GM21717 (cell line): ENCODE measurements at regions not wholly inside any gene's neighbourhood (a gene's known extent, or its start where the extent isn't known, plus 50 kb on each side); places are given as distances from the start of the nearest gene placed in this dataset.
A peak's percentile ranks its signal among the peaks of the same experiment; 100 is the strongest.

Experiments used
- ATAC-seq: cut with Tn5 transposase; IDR thresholded peaks from one replicate; pipeline ENCODE4 v1.9.1; 2021; ENCODE audit warnings: mild to moderate bottlenecking, moderate library complexity; ENCODE audit not compliant: unreplicated experiment

DNA sequence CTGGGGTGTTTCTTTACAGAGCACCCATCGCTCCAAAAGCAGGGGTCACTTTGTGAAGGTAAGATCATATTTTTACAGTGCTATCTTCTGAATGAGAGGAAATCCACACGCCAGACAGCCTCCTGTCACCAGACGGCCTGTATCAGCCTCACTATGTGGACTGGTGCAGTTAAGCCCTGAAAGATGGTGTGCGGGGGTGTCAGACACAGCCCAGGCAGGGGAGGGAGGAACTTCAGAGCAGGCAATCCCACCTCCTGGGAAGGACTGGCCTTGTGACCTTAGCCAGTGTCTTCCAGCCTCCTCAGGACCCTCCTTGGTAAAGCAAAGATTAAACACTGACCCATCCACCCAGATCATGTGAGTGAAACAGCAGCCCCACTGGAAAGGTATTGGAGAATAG lies 249.4 kb upstream of the CTAGE1 start:
- ATAC-seq = no peak

- ATAC-seq = no peak
Measured at GRCh38 chr18:22667616-22668422, 250.1 kb upstream of the CTAGE1 start.

GRCh38 chr18:22668496-22668895 lies 250.8 kb upstream of the CTAGE1 start:
- ATAC-seq = no peak

GRCh38 chr18:22670914-22671313 lies 253.2 kb upstream of the CTAGE1 start:
- peak; percentile 54 for ATAC-seq

DNA sequence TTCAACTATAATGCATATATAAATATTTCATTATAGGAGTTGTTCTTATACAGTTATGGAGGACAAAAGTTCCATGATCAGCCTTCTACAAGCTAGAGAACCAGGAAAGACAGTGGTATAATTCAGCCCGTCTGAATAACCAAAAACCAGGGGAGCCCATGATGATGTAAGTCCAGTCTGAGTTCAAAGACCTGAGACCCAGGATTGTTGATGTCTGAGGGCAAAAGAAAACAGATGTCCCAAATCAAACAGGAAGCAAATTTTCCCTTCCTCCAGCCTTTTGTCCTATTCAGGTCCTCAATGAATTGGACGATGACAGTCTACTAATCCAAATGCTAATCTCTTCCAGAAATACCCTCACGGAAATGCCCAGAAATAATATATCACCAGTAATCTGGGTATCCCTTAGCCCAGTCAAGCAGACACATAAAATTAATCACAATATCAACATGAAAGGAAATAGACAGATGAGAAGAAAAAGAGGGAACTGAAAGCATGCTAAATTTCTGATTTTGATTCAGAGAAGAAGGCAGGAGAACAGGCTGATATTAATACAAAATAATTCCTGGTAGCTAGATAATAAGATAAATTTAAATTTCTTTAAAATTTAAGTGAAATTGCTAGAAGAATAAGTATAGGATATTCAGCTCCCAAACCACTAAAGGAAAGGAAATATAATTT lies 255.6 kb upstream of the CTAGE1 start:
- ATAC-seq = no peak

DNA sequence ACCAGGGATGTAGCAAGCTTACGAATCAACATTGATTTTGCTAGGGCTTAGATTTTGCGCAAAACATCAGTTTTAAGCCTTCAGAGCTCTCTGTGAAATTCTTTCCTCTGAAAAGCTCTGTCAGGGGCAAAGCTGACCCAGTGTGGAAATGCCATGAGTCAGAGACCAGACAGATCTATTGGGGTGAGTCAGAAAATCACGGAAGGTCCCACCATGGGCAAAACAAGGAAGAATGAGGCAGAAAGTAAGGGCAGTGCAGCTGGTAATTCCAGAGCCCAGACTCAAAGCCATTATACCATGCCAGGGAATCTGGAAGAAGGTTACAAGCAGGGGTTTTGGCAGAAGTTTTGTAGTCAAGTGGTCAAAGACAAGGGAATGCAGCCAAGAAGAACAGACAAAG lies 256.6 kb upstream of the CTAGE1 start:
- no peak for ATAC-seq

DNA sequence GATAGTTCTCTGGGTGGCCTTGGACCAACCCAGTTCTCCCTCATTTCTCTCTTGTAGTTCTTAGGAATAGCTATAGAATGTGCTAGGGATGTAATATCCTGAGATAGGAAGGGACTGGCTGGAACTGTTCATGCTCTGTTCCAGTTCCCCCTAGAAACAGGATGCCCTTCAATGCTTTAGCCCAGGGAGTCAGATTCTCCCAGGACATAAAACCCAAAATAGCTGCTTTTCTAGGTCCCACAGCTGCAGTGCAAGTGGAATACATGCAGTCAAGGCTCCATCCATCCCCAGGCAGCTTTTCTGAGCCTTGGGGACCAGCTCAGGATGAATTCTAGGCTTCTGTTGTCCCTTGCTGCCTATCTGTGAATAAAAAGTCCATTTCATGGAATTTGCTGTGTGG lies 257.3 kb upstream of the CTAGE1 start:
- no peak for ATAC-seq

GRCh38 chr18:22676423-22676822 lies 256.7 kb upstream of the RBBP8 start:
- ATAC-seq = no peak

DNA sequence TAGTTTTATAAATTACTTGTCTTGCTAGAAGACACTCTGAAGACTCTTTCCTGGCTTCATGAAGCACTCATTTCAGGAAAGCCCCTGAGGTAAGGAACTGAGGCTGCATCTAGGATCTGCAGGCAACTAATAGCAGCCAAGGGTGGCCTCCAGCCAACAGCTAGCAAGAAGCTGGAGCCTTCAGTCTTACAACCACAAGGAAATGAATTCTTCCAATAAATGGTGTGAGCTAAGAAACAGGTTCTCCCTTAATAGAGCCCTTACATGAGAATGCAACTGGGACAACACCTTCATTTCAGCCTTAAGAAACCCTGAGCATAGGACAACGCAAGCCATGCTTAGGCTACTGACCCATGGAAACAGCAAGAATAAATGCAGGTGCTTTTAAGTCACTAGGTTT lies 254.6 kb upstream of the RBBP8 start:
- no peak for ATAC-seq

DNA sequence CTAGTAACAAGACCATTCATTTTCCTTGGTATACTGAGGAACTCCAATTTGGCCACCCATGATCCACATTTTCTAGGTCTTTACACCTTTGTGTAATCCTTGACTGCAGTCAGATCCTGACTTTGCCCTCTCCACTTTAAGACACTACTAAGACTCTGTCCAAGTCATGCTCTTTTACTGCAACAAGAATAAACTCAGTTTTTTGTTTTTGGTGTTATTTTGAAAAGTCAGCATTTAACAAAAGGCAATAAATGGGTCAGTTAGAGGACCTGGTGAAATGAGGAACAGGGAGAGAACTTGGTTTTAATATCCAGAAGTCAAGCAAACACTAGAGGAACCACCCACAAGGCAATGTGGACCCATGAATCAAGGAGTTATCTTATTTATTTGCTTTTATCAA lies 252.2 kb upstream of the RBBP8 start:
- ATAC-seq = no peak

DNA sequence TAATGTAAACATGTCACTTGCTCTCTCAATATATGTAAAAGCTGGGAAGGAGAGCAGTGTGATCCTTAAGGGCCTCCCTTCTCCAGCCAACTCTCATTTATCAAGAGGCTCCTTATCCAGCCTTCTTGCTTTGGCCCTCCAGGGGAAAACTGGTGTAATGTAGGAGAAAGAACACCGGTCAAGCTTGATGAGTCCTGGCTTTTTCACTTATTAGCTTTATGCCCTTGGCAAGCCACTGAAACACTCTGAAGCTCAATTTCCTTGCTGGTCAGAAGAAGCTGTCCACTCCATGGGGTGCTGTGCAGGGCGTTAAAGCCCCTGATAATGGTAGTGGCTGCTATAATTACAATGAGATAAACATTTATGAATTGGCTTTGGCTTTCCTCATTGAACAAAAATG lies 251.2 kb upstream of the RBBP8 start:
- no peak for ATAC-seq

GRCh38 chr18:22682720-22683119 lies 250.4 kb upstream of the RBBP8 start:
- no peak for ATAC-seq

- ATAC-seq = no peak
Measured at GRCh38 chr18:22683196-22683676, 249.9 kb upstream of the RBBP8 start.

GRCh38 chr18:22683786-22684185 lies 249.3 kb upstream of the RBBP8 start:
- ATAC-seq = no peak

DNA sequence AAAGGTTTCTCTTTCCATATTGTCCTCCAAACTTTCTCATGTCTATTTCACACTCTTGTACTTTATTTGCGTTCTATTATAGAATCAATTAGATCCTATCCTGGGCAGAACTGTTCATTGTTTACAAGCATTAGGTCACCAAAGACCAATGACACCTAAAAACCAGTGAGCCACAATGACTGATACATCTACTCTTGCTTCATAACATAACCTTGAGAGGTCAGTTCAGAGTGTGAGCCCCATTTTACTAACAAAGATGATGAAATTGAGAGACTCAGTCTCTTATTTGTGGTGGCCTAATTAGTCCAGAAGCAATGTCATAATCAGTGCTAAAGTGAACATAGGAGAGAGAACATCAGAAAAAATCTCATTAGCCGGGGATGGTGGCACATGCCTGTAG lies 248.9 kb upstream of the RBBP8 start:
- no peak for ATAC-seq

DNA sequence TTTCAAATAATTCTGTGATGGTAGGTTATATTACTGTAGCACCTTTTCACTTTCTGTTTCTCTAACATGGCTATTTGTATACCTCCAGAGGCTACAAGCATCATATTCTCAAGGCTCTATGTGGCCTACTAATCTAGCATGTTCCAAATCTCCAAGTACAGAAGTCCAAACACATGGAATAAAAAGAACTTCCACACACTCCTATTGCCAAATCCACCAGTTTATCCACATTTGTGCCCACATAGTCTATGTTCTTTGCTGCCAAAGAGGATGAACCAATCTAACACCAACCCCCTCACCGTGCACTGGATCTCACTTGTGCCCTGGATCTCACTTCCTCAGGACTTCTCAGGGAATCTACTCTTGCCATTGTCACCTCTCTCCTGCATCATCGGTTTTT lies 247.3 kb upstream of the RBBP8 start:
- no peak for ATAC-seq

DNA sequence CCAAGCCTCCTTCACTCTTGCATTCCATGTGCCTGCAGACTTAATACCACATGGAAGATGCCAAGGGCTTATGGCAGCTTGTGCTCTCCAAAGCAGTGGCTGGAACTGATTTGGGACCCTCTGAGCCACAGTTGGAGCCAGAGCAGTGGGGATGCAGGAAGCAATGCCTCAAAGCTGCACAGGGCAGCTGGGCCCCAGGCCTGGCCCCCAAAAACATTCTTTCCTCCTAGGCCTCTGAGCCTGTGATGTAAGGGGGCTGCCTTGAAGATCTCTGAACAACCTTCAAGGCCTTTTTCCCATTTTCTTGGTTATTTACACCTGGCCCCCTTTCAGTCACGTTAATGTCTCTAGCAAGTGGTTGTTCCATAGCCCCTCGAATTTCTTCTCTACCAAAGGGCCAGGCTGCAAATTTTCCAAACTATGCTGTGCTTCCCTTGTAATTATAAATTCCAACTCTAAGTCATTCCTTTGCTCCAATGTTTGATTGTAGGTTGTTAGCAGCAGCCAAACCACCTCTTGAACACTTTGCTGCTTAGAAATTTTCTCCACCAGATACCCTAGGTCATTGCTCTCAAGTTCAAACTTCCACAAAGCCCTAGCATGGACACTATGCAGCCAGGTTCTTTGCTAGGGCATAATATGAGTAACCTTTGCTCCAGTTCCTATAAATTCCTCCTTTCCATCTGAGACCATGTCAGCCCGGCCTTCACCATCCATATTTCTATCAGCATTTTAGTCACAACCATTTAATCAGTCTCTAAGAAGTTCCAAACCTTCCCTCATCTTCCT lies 245.0 kb upstream of the RBBP8 start:
- ATAC-seq = no peak

GRCh38 chr18:22688877-22689496 lies 244.1 kb upstream of the RBBP8 start:
- ATAC-seq = no peak

- ATAC-seq = no peak
Measured at GRCh38 chr18:22689712-22690111, 243.4 kb upstream of the RBBP8 start.

DNA sequence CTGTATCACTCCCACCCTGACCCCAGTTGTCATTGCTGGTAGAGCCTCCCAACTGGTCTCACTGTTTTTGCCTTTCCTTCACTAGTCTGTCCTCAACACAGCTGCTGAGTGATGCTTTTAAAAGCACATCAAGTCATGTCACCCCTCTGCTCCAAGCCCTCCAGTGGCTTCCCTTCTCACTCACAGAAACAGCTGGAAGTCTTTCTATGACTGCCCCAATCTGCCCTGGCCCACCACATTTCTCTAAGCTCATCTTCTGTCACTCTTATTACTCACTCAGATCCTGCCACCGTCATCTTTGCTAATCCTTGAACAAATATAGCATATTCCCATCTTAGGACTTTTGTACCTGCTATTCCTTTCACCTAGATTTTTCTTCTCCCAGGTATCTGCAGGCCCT lies 242.6 kb upstream of the RBBP8 start:
- no peak for ATAC-seq
